ENCODE measurements at regions not wholly inside any gene's neighbourhood (a gene's known extent, or its start where the extent isn't known, plus 50 kb on each side); places are given as distances from the start of the nearest gene placed in this dataset.
"Not testable (repeated sequence)": the region's sequence is repeated elsewhere in the genome, so short reads cannot be mapped to it uniquely, and the experiment has no call there.

GRCh38 chr17:27099266-27099665, 194.6 kb upstream of the WSB1 start:
- not testable (repeated sequence) for DNase-seq

GRCh38 chr17:27104605-27105221, 189.2 kb upstream of the WSB1 start:
- not testable (repeated sequence) for DNase-seq

GRCh38 chr17:27105636-27106035, 188.3 kb upstream of the WSB1 start:
- DNase-seq: no peak

- DNase-seq: no peak
Observed at GRCh38 chr17:27106347-27106981, 187.4 kb upstream of the WSB1 start.

- no peak for DNase-seq
Observed at GRCh38 chr17:27106982-27107360, 186.9 kb upstream of the WSB1 start.

GRCh38 chr17:27107386-27108328, 186.3 kb upstream of the WSB1 start:
- DNase-seq: not testable (repeated sequence)

GRCh38 chr17:27109346-27109745, 184.6 kb upstream of the WSB1 start:
- DNase-seq: no peak

GRCh38 chr17:27153005-27153404, 140.9 kb upstream of the WSB1 start:
- DNase-seq: no peak

GRCh38 chr17:27155866-27156265, 138.0 kb upstream of the WSB1 start:
- DNase-seq: no peak

GRCh38 chr17:27157297-27157696, 136.6 kb upstream of the WSB1 start:
- no peak for DNase-seq

- DNase-seq: no peak
Observed at GRCh38 chr17:27157898-27158297, 136.0 kb upstream of the WSB1 start.

GRCh38 chr17:27158382-27158781, 135.5 kb upstream of the WSB1 start:
- DNase-seq: no peak

GRCh38 chr17:27180322-27180721, 113.6 kb upstream of the WSB1 start:
- no peak for DNase-seq

- DNase-seq: not testable (repeated sequence)
Observed at GRCh38 chr17:27181379-27181925, 112.5 kb upstream of the WSB1 start.

- DNase-seq: no peak
Observed at GRCh38 chr17:27181935-27182334, 112.0 kb upstream of the WSB1 start.

- DNase-seq: not testable (repeated sequence)
Observed at GRCh38 chr17:27197505-27197904, 96.4 kb upstream of the WSB1 start.

GRCh38 chr17:27199948-27200347, 94.0 kb upstream of the WSB1 start:
- no peak for DNase-seq

- DNase-seq: no peak
Observed at GRCh38 chr17:27200476-27200875, 93.4 kb upstream of the WSB1 start.

- DNase-seq: no peak
Observed at GRCh38 chr17:27203241-27203640, 90.7 kb upstream of the WSB1 start.

- DNase-seq: no peak
Observed at GRCh38 chr17:27206447-27206846, 87.5 kb upstream of the WSB1 start.

GRCh38 chr17:27207073-27207513, 86.8 kb upstream of the WSB1 start:
- no peak for DNase-seq

- not testable (repeated sequence) for DNase-seq
Observed at GRCh38 chr17:27208370-27208769, 85.5 kb upstream of the WSB1 start.

- DNase-seq: no peak
Observed at GRCh38 chr17:27209316-27209715, 84.6 kb upstream of the WSB1 start.

Measured in stimulated activated naive CD4-positive, alpha-beta T cell treated with Interleukin-2 at 50 U/mL for 16 hours (primary cell).